Omental fat pad (tissue), 3 donors: ENCODE measurements at regions not wholly inside any gene's neighbourhood (a gene's known extent, or its start where the extent isn't known, plus 50 kb on each side); places are given as distances from the start of the nearest gene placed in this dataset.
"Not testable (repeated sequence)": the region's sequence is repeated elsewhere in the genome, so short reads cannot be mapped to it uniquely, and the experiment has no call there.

Experiments used
- ATAC-seq: fragments of 150-250 bp; one replicate; pipeline ENCODE4 v1.9.1; 2016; ENCODE audit warnings: mild to moderate bottlenecking, moderate library complexity; ENCODE audit not compliant: low FRiP score
- DNase-seq: peaks from one replicate; pipeline ENCODE4 v3.0.0-alpha.2; 2019; ENCODE audit warnings: low spot score
- CTCF ChIP-seq, 3 donors: fragments of 450-650 bp; IDR thresholded peaks; one replicate each; pipeline ENCODE4 v1.5.1; 2016 to 2017; ENCODE audit warnings: antibody characterized with exemption in 3 of 3, mild to moderate bottlenecking in 3 of 3, moderate library complexity in 2 of 3

GRCh38 chr3:30473374-30474051 is 132.9 kb upstream of the TGFBR2 start:
- no peak for TF ChIP-seq CTCF (IDR thresholded peaks at IDR 0.05)
- ATAC-seq (peak; percentile 78), DNase-seq (no peak)

- no peak for DNase-seq
- no peak for TF ChIP-seq CTCF (IDR thresholded peaks at IDR 0.05)
- ATAC-seq, result no peak
Observed at GRCh38 chr3:30474371-30474770, 132.0 kb upstream of the TGFBR2 start.

GRCh38 chr3:30475038-30475808 is 131.2 kb upstream of the TGFBR2 start:
- no peak for ATAC-seq
- no peak for TF ChIP-seq CTCF (IDR thresholded peaks at IDR 0.05)

GRCh38 chr3:30475809-30476178 is 130.6 kb upstream of the TGFBR2 start:
- ATAC-seq, result no peak
- no peak for TF ChIP-seq CTCF (IDR thresholded peaks at IDR 0.05)
- DNase-seq, result no peak

More at GRCh38 chr3:30475038-30475808, 131.2 kb upstream of the TGFBR2 start:
- no peak for DNase-seq

GRCh38 chr3:30476368-30477084 is 129.9 kb upstream of the TGFBR2 start:
- ATAC-seq (peak; percentile 15), DNase-seq (no peak)
- TF ChIP-seq CTCF (IDR thresholded peaks at IDR 0.05), result no peak

GRCh38 chr3:30477149-30477921 is 129.1 kb upstream of the TGFBR2 start:
- ATAC-seq (no peak), DNase-seq (no peak)
- TF ChIP-seq CTCF (IDR thresholded peaks at IDR 0.05), result no peak

GRCh38 chr3:30479737-30480136 is 126.7 kb upstream of the TGFBR2 start:
- not testable (repeated sequence) for DNase-seq, ATAC-seq

- not testable (repeated sequence) for ATAC-seq, DNase-seq
Observed at GRCh38 chr3:30480156-30480555, 126.2 kb upstream of the TGFBR2 start.
